GM18951 (cell line): ENCODE measurements at regions not wholly inside any gene's neighbourhood (a gene's known extent, or its start where the extent isn't known, plus 50 kb on each side); places are given as distances from the start of the nearest gene placed in this dataset.
"Not testable (repeated sequence)": the region's sequence is repeated elsewhere in the genome, so short reads cannot be mapped to it uniquely, and the experiment has no call there.

Source experiments
- POLR2A ChIP-seq: IDR thresholded peaks from 4 replicates; pipeline ENCODE4 v1.6.1; 2011; ENCODE audit warnings: mild to moderate bottlenecking; ENCODE audit not compliant: insufficient read length, insufficient read depth; ENCODE audit errors: extremely low read depth
- in situ Hi-C: fragments of 300-500 bp; cut with MboI; formaldehyde crosslinking; loops from one replicate; pipeline ENCODE4 v1.12.0; 2022; ENCODE audit warnings: low sequenced_read_pairs, mixed read lengths, inconsistent platforms; ENCODE audit not compliant: unreplicated experiment

DNA sequence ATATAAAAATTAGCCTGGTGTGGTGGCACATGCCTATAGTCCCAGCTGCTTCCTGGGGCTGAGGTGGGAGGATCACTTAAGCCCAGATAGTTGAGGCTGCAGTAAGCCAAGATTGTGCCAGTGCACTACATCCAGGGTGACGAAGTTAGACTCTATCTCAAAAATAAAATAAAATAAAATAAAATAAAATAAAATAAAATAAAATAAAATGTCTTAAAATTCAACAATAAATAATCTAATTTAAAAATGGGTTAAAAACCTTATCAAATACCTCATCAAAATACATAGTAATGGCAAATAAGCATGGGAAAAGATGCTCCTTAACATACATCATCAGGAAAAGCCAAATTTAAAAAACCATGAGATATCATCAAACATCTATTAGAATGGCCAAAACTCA is 760.2 kb upstream of the AGA start:
- in situ Hi-C loops, result no loop called here
- no peak for TF ChIP-seq POLR2A

DNA sequence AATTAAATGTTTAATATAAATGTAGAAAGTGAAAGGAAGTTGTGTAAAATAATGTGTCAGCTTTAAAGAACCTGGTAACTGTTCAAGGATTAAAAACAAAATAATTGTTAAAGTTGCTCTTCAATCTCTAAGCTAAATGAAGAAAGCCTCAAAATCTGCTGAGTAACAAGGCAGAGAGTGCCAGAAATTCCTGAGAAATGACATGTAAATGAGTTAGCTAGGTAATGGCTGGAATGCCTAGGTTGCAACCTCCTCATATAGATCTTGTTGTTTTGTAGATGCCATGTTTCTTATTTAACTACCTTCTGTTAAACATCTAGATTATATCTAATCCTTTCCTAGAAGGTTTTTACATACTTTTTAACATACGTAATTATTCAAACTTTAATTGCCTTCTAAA is 763.6 kb upstream of the AGA start:
- TF ChIP-seq POLR2A, result no peak
- in situ Hi-C loops, result no loop called here

DNA sequence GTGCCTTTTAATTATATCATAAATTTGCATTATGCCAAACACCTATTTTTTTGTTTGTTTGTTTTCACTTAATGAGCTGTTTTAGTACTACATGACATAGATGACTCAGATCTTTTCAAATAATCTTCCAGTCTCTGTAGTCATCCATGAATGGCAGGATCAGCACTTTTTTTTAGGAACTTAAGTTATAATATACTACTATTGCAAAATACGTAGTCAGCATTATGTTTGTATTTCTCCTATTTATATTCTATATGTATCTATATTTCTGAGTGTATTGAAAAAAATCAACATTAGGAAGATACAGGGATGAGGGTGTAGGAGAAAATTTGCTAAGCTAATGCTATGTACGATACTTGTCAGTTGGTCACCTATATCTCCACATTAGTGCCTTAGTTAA is 773.1 kb upstream of the AGA start:
- TF ChIP-seq POLR2A, result no peak
- in situ Hi-C loops, result no loop called here

DNA sequence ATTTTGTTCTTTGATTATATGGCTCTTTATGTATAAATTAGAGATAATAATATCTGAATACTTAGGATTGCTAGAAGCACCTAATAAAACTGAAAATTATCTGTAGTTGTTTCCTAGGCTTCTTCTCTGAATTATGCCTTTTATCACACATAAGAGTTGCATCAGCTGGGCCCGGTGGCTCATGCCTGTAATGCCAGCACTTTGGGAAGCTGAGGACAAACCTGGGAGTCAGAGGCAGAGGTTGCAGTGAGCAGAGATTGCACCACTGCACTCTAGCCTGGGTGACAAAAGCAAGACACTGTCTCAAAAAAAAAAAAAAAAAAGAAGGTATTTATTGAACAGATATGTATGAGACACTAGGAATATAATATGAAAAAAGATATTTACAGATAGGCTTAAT is 773.5 kb upstream of the AGA start:
- TF ChIP-seq POLR2A, result no peak
- in situ Hi-C loops, result no loop called here

DNA sequence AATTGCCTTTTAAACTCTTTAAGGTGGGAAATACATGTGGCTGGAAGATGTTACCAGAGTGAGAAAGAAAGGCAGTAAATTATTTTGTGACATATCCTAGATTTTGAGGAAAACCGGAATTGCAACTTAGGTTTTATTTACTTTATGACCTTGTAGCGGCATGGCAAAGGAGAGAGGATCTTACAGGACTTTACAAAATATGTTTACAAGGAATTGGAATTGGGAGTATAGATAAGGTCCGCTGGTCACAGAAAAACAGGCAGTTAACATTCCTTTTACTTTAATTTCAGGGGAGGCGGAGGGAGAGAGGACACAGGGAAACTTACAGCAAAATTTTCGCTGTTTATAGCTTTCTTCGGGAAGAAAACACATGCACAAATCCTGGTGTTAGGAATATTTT is 784.2 kb upstream of the AGA start:
- in situ Hi-C loops, result not testable (repeated sequence)

DNA sequence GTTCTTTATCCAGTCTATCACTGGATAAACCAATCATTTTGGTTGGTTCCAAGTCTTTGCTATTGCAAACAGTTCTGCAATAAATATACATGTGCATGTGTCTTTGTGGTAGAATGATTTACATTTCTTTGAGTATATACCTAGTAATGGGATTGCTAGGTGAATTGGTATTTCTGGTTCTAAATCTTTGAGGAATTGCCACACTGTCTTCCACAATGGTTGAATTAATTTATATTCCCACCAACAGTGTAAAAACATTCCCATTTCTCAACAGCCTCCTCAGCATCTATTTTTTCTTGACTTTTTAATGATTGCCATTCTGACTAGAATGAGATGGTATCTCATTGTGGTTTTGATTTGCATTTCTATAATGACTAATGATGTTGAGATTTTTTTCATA is 791.7 kb upstream of the AGA start:
- in situ Hi-C loops, result no loop called here
- no peak for TF ChIP-seq POLR2A

DNA sequence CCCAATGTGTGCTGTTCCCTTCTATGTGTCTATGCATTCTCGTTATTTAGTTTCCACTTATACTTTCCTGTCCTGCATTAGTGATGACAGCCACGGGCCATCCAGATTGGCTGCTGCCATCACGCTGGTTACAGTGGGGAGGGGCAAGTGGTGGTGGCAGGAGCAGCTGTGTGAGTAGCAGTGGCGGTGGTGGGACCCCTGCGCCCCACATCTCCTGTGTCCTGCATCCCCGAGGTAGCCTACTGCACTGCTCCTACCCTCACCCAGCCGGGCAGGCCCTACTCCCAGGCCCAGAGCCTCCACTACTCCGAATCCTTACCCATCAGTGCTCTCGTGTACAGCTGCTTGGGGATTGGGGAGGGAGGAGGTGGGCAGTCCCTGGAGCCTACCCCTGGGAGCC is 798.7 kb upstream of the AGA start:
- in situ Hi-C loops, result no loop called here

DNA sequence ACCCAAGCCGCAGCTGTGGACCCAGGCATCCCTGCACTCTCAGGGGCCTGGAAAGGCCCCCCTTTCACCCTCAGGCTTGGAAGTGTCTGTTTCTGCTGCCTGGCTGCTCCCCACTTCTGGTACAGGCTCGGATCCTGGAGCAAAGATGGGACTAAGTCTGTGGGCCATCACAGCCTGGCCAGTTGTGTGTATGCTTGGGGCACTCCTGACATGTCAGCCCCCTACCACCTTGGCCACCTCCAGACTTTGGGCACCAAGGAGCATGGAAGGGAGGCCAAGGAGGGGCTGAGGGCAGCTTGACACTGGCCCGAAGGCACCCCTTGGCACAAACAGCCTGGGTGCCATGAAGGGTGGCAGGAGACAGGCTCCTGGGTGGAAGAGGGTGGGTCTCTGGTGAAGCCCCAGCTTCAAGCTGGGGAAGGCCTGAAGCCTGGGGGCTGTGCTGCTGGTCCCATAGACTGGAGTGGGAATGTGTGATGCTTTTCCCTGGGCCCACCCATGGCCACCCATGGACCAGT is 799.4 kb upstream of the AGA start:
- in situ Hi-C loops, result no loop called here
- TF ChIP-seq POLR2A, result no peak

More for the DNA sequence above, 798.7 kb upstream of the AGA start:
- TF ChIP-seq POLR2A, result no peak

DNA sequence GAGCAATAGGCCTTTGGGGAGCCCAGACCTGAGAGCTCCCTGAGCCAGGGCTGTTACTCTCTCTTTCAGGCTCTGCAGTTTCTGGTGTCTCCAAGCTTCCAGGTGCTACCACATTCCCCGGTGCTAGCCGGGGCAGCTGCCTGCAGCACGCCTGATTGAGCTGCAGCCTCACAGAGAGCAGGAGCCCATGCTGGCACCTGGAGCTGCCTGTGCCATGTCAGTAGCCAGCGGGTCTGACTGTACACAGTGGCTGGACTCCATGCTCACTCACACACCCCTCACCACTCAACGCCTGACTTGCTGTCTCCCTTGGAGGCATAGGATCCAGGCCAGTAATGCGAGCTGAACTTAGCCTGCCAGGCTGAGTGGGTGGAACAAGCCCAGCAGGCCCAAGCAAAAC is 800.4 kb upstream of the AGA start:
- TF ChIP-seq POLR2A, result no peak
- in situ Hi-C loops, result no loop called here

DNA sequence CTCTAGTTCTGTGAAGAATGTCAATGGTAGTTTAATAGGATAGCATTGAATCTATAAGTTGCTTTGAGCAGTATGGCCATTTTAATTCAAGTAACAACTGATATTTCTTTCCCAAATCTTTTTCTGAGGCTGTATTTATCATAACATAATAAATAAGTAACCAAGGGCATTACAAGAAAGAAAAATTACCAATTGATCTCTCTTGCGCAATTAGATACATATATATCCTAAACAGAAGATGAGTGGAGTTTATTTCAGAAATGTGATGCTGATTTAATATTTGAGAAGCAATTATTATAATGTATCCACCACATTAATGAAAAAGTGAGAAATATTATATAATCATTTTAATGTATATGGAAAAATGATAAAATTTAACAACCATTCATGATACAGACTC is 802.5 kb upstream of the AGA start:
- no peak for TF ChIP-seq POLR2A
- in situ Hi-C loops, result no loop called here

DNA sequence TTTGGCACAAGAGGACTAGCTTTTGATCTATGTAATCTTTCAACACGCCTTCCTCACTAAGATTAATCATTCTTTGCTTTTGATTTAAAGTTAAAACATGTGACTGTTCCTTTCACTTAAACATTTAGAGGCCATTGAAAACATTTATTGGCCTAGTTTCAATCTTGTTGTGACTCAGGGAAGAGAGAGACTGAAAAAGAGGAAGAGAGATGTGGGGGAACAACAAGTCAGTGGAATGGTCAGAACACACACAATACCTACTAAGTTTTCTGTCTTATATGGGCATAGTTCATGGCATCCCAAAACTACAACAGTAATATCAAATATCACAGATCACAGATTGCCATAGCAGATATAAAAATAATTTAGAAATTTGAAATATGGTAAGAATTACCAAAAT is 812.9 kb upstream of the AGA start:
- TF ChIP-seq POLR2A, result no peak
- in situ Hi-C loops, result no loop called here

DNA sequence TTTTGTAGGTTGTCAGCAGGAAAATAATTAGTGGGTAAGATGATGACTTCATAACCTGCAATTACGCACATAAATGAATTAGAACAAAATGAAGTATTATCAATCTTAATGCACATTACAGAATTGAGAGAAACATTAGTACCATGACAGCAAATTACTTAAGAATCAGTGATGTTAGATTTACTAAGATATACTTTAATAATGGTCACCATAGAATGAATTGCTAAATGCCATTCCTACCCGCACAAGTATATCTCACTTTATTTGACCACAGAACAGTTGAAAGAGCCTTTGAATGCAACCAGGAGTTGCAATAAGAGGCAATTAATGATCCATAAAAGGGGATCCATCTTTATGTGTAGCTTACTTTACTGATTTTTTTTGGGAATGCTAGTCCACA is 816.4 kb upstream of the AGA start:
- TF ChIP-seq POLR2A, result no peak
- in situ Hi-C loops, result no loop called here

DNA sequence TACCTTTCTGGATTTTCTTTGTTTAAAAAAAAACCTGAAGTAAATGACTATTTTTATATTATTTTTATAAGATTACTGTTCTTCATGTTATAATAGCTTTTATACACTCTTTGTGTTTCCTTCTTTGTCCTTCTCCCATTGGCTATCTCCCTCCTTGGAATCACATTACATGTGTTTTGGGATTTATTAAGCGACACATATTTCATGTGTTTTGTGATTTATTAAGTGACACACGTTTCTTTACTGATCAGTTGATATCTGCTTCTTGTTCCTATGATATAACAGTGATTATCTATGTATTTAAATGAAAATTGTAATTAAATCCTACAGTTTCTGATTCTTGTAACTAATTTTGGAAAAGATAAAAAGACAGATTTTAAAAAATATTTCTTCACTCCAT is 817.3 kb upstream of the AGA start:
- no peak for TF ChIP-seq POLR2A
- in situ Hi-C loops, result no loop called here

DNA sequence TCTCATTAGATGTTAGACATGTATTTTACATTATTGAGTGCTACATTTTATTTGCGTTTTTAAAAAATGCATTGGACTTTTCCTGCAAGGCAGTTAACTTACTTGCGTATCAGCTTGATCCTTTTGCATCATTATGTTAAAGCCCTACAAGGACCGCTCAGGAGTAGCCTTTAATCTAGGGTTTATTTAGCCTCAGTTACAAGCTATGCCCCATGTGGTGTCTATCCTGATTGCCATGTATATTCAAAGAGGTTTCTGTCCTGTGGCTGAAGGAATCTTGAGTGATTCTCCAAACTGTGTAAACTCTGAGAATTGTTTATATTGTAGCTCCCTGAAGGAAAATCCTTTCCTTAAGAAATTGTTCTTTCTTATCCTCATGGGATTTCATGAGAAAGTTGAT is 821.8 kb upstream of the AGA start:
- no peak for TF ChIP-seq POLR2A
- in situ Hi-C loops, result no loop called here

DNA sequence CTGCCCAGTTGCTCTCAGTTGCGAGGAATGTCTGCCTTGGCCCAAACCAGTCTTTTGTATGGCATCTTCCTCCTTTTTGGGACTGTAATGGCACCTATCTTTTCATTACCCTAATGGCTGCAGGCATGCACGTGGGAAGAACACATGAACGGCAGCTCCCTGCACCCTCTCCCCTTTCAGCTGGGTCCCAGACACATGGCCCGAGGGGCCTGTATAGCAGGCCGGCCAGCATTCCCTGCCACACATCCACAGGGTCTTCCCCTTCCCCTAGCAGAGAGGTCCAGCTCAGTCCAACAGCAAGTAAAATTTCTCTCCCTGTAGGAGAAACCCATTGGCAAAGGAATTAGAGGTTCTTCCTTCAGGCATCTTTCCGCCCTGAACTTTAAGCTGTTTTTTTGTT is 829.1 kb upstream of the AGA start:
- no peak for TF ChIP-seq POLR2A
- in situ Hi-C loops, result no loop called here
